ENCODE measurements at regions not wholly inside any gene's neighbourhood (a gene's known extent, or its start where the extent isn't known, plus 50 kb on each side); places are given as distances from the start of the nearest gene placed in this dataset.

DNA sequence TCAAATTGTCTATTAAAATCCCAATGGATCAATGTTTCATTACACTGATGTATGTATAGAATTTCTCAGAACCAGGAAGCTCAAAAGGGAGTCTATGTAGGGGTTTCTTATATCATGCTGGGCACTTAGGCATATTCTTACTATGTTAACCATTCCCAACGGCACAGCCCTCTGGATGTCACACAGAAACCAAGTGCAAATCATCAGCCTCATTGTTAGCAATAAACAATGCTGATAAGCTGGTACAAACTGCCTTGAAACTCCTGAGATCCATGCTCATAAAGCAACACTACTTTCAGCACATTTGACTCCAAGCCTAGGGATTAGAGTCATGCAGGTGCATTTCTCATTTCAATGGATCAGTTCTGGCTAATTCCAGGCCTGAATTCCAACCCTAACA is 730.2 kb upstream of the SLC39A10 start:
- Histone ChIP-seq H3K4me3 (ENCODE audit: insufficient read depth, low read depth, low read length) (no peak overlapping the region), H3K79me2 (ENCODE audit: insufficient read depth, low read length) (no peaks in the 10 kb centered on the region), H4K20me1 (ENCODE audit: insufficient read depth, low read length) (no peaks in the 10 kb centered on the region), H3K4me2 (ENCODE audit: low read length) (no peak overlapping the region), H3K4me1 (ENCODE audit: insufficient read depth, low read length) (no peaks in the 10 kb centered on the region), H3K9me3 (ENCODE audit: insufficient read depth, low read depth, low read length) (no peaks in the 10 kb centered on the region), H3K9ac (ENCODE audit: low read length) (no peak overlapping the region), H2AFZ (ENCODE audit: low read depth, low read length) (no peak overlapping the region), H3K27me3 (ENCODE audit: insufficient read depth, low read length) (no peaks in the 10 kb centered on the region), H3K36me3 (ENCODE audit: insufficient read depth, low read length) (no peaks in the 10 kb centered on the region), H3K27ac (ENCODE audit: low read depth, low read length) (no peak overlapping the region)
- no peaks in the 10 kb centered on the region for H3K27me3 Mint-ChIP-seq (ENCODE audit: low read depth, unreplicated experiment)
- no peaks in the 10 kb centered on the region for H3K9me3 Mint-ChIP-seq (ENCODE audit: unreplicated experiment)
- FAIRE-seq, result no peak
- H3K27ac Mint-ChIP-seq (ENCODE audit: unreplicated experiment), result no peak overlapping the region
- H3K4me1 Mint-ChIP-seq (ENCODE audit: low read depth, unreplicated experiment), result no peaks in the 10 kb centered on the region
- no peaks in the 10 kb centered on the region for H3K36me3 Mint-ChIP-seq (ENCODE audit: low read depth, unreplicated experiment)
- no peak for DNase-seq (ENCODE audit: low read depth)
- TF ChIP-seq, protein P1, sequence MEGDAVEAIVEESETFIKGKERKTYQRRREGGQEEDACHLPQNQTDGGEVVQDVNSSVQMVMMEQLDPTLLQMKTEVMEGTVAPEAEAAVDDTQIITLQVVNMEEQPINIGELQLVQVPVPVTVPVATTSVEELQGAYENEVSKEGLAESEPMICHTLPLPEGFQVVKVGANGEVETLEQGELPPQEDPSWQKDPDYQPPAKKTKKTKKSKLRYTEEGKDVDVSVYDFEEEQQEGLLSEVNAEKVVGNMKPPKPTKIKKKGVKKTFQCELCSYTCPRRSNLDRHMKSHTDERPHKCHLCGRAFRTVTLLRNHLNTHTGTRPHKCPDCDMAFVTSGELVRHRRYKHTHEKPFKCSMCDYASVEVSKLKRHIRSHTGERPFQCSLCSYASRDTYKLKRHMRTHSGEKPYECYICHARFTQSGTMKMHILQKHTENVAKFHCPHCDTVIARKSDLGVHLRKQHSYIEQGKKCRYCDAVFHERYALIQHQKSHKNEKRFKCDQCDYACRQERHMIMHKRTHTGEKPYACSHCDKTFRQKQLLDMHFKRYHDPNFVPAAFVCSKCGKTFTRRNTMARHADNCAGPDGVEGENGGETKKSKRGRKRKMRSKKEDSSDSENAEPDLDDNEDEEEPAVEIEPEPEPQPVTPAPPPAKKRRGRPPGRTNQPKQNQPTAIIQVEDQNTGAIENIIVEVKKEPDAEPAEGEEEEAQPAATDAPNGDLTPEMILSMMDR (IDR thresholded peaks at IDR 0.05; ENCODE audit: insufficient read depth, low read depth, low read length), result no peak
- TF ChIP-seq EZH2 (IDR thresholded peaks at IDR 0.05; ENCODE audit: insufficient read depth, low read length), result no peak
- H3K4me3 Mint-ChIP-seq (ENCODE audit: unreplicated experiment), result no peak overlapping the region

DNA sequence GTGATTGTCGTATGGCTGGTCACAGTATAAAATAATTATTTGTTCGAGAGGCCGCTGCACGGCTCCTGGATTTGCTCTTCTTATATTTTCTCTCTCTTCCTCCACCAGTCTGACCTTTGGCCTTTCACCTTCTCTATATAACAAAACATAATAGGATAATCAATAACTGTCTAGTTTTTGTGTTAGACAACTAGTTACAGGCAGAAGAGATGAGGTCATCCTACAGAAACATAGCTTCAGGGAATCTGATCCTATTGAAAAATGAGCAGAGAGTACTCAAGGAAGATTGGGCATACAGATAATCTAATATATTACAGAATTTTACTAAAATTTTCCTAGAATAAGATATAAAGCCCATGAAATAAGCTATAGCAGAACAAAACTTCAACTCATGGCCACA is 731.3 kb upstream of the SLC39A10 start:
- H3K4me2 ChIP-seq (ENCODE audit: low read length), result no peak overlapping the region
- no peak for DNase-seq (ENCODE audit: low read depth)
- Mint-ChIP-seq H3K9me3 (ENCODE audit: unreplicated experiment) (no peaks in the 10 kb centered on the region), H3K36me3 (ENCODE audit: low read depth, unreplicated experiment) (no peaks in the 10 kb centered on the region), H3K4me3 (ENCODE audit: unreplicated experiment) (no peak overlapping the region), H3K27me3 (ENCODE audit: low read depth, unreplicated experiment) (no peaks in the 10 kb centered on the region), H3K27ac (ENCODE audit: unreplicated experiment) (no peak overlapping the region), H3K4me1 (ENCODE audit: low read depth, unreplicated experiment) (no peaks in the 10 kb centered on the region)
- H3K79me2 ChIP-seq (ENCODE audit: insufficient read depth, low read length), result no peaks in the 10 kb centered on the region
- H3K27ac ChIP-seq (ENCODE audit: low read depth, low read length), result no peak overlapping the region
- no peak overlapping the region for H3K4me3 ChIP-seq (ENCODE audit: insufficient read depth, low read depth, low read length)
- no peaks in the 10 kb centered on the region for H3K36me3 ChIP-seq (ENCODE audit: insufficient read depth, low read length)
- no peaks in the 10 kb centered on the region for H3K27me3 ChIP-seq (ENCODE audit: insufficient read depth, low read length)
- H3K9me3 ChIP-seq (ENCODE audit: insufficient read depth, low read depth, low read length), result no peaks in the 10 kb centered on the region
- FAIRE-seq, result no peak
- H4K20me1 ChIP-seq (ENCODE audit: insufficient read depth, low read length), result no peaks in the 10 kb centered on the region
- H2AFZ ChIP-seq (ENCODE audit: low read depth, low read length), result no peak overlapping the region
- no peaks in the 10 kb centered on the region for H3K4me1 ChIP-seq (ENCODE audit: insufficient read depth, low read length)
- H3K9ac ChIP-seq (ENCODE audit: low read length), result no peak overlapping the region
- TF ChIP-seq EZH2 (IDR thresholded peaks at IDR 0.05; ENCODE audit: insufficient read depth, low read length), result no peak
- TF ChIP-seq, protein P1 (IDR thresholded peaks at IDR 0.05; ENCODE audit: insufficient read depth, low read depth, low read length), result no peak

DNA sequence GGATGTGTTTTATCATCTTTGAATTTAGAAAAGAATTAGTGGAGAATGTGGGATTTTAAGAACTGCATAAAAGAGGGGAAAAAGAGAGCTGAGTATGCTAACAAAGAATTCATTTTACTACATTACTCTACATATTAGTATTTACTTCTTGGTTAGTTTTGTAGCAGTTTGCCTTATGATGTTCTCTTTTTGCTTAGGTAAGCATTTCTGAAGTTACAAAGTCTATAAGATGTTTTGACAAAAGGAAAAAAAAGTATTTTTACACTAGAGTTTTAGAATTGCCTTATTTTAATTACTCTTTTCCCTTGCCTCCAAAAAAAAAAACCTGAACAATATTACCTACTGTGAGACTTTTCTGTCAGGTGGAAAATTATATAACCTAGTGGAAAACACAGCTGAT is 739.5 kb upstream of the SLC39A10 start:
- TF ChIP-seq, protein P1 (IDR thresholded peaks at IDR 0.05; ENCODE audit: insufficient read depth, low read depth, low read length), result no peak
- TF ChIP-seq EZH2 (IDR thresholded peaks at IDR 0.05; ENCODE audit: insufficient read depth, low read length), result no peak

More for the DNA sequence above, 739.5 kb upstream of the SLC39A10 start:
- Mint-ChIP-seq H3K27ac (ENCODE audit: unreplicated experiment) (no peak overlapping the region), H3K27me3 (ENCODE audit: low read depth, unreplicated experiment) (no peaks in the 10 kb centered on the region), H3K4me3 (ENCODE audit: unreplicated experiment) (no peak overlapping the region), H3K36me3 (ENCODE audit: low read depth, unreplicated experiment) (no peaks in the 10 kb centered on the region), H3K4me1 (ENCODE audit: low read depth, unreplicated experiment) (no peaks in the 10 kb centered on the region), H3K9me3 (ENCODE audit: unreplicated experiment) (no peaks in the 10 kb centered on the region)
- no peak for FAIRE-seq
- no peaks in the 10 kb centered on the region for H3K4me1 ChIP-seq (ENCODE audit: insufficient read depth, low read length)
- H3K79me2 ChIP-seq (ENCODE audit: insufficient read depth, low read length), result no peaks in the 10 kb centered on the region
- H3K27me3 ChIP-seq (ENCODE audit: insufficient read depth, low read length), result no peaks in the 10 kb centered on the region
- no peak overlapping the region for H2AFZ ChIP-seq (ENCODE audit: low read depth, low read length)
- H3K9ac ChIP-seq (ENCODE audit: low read length), result no peak overlapping the region
- H3K27ac ChIP-seq (ENCODE audit: low read depth, low read length), result no peak overlapping the region
- H3K4me3 ChIP-seq (ENCODE audit: insufficient read depth, low read depth, low read length), result no peak overlapping the region
- DNase-seq (ENCODE audit: low read depth), result no peak
- no peak overlapping the region for H3K4me2 ChIP-seq (ENCODE audit: low read length)
- H4K20me1 ChIP-seq (ENCODE audit: insufficient read depth, low read length), result no peaks in the 10 kb centered on the region
- no peaks in the 10 kb centered on the region for H3K9me3 ChIP-seq (ENCODE audit: insufficient read depth, low read depth, low read length)
- no peaks in the 10 kb centered on the region for H3K36me3 ChIP-seq (ENCODE audit: insufficient read depth, low read length)
